ENCODE measurements at regions not wholly inside any gene's neighbourhood (a gene's known extent, or its start where the extent isn't known, plus 50 kb on each side); places are given as distances from the start of the nearest gene placed in this dataset.

- H3K79me2 ChIP-seq (ENCODE audit: control insufficient read depth in 1 of 2, insufficient read depth in 2 of 2, low read length in 2 of 2): no peaks in the 10 kb centered on the region
Measured at GRCh38 chr5:103480246-103480645, 82.3 kb downstream of the NUDT12 start.

More at GRCh38 chr5:103480246-103480645, 82.3 kb downstream of the NUDT12 start:
- 93% methylated on average over 3 of the region's 3 CpGs; no CpG with 5 or more reads in 1 of the 2 experiments for WGBS, 2 experiments (ENCODE audit: extremely low coverage in 1 of 2, insufficient coverage in 1 of 2, insufficient read length in 1 of 2, insufficient replicate concordance in 2 of 2, low coverage in 1 of 2, low lambda C conversion rate in 2 of 2, missing lambda C conversion rate in 1 of 2)
- Histone ChIP-seq H2BK15ac (ENCODE audit: low read length) (no peak overlapping the region), H3K18ac (ENCODE audit: extremely low read depth, low read length) (no peak overlapping the region), H3K27me3 (replicated peaks in 1 of 4; ENCODE audit: control insufficient read depth in 3 of 4, extremely low read depth in 1 of 4, insufficient read depth in 3 of 4, low read length in 3 of 4) (no peaks in the 10 kb centered on the region), H2BK5ac (ENCODE audit: low read depth, low read length) (no peak overlapping the region), H4K91ac (replicated peaks; ENCODE audit: insufficient read length, low read length) (no peak overlapping the region), H3K23me2 (ENCODE audit: low read depth, low read length) (no peaks in the 10 kb centered on the region), H3K9ac (replicated peaks in 1 of 4; ENCODE audit: extremely low read depth in 1 of 4, low read depth in 3 of 4, low read length in 3 of 4) (no peak overlapping the region), H2BK12ac (ENCODE audit: low read depth, low read length) (no peak overlapping the region), H3K56ac (replicated peaks; ENCODE audit: insufficient read length, low read depth, low read length) (no peak overlapping the region), H3K36me3 (ENCODE audit: control insufficient read depth in 2 of 4, insufficient read depth in 4 of 4, low read length in 3 of 4) (no peaks in the 10 kb centered on the region), H4K8ac (ENCODE audit: extremely low read depth, insufficient read depth, low read length) (no peak overlapping the region), H4K20me1 (replicated peaks in 1 of 2; ENCODE audit: control insufficient read depth in 1 of 2, insufficient read depth in 2 of 2, low read length in 2 of 2) (no peaks in the 10 kb centered on the region), H3K4ac (replicated peaks; ENCODE audit: insufficient read length, low read depth, low read length) (no peak overlapping the region), H3K4me1 (replicated peaks in 1 of 4; ENCODE audit: control insufficient read depth in 3 of 4, insufficient read depth in 4 of 4, low read length in 3 of 4) (peaks cover 0 to 4% (median 0%) of the 10 kb centered on the region in 4 experiments; a peak in 1 of 7 replicates), H2BK20ac (ENCODE audit: low read length) (no peak overlapping the region), H3K4me2 (ENCODE audit: insufficient read depth in 1 of 2, low read depth in 2 of 2, low read length in 2 of 2) (no peak overlapping the region), H3K14ac (ENCODE audit: insufficient read length) (no peak overlapping the region), H3K9me3 (ENCODE audit: insufficient read depth in 2 of 2, low read depth in 1 of 2, low read length in 1 of 2) (no peaks in the 10 kb centered on the region), H3K27ac (ENCODE audit: low read depth, low read length) (no peak overlapping the region), H3K79me1 (ENCODE audit: low read depth, low read length) (no peaks in the 10 kb centered on the region), H2AK5ac (ENCODE audit: low read depth, low read length) (no peak overlapping the region), H4K5ac (ENCODE audit: insufficient read length, low read depth, low read length) (no peak overlapping the region), H2BK120ac (replicated peaks; ENCODE audit: low read depth, low read length) (no peak overlapping the region), H2AFZ (ENCODE audit: low read length) (no peak overlapping the region), H3K23ac (ENCODE audit: insufficient read length) (no peak overlapping the region), H3K4me3 (ENCODE audit: extremely low read depth in 1 of 4, insufficient read depth in 2 of 4, low read depth in 3 of 4, low read length in 4 of 4) (no peak overlapping the region)
- ChIA-PET POLR2A (ENCODE audit: partially characterized antibody) (no interaction called here), CTCF (ENCODE audit: partially characterized antibody) (interaction anchor here (0.7 to 1.7 kb wide), 2 partner anchors 15 to 256 kb away, joined by 3 to 6 read pairs; no protein-coding TSS in a partner anchor)
- TF ChIP-seq BRCA1 (IDR thresholded peaks at IDR 0.05; ENCODE audit: low read depth, low read length): no peak
- FAIRE-seq (no peak), DNase-seq (ENCODE audit: low read depth in 1 of 2, low spot score in 2 of 2) (no peak)
